ENCODE measurements at regions not wholly inside any gene's neighbourhood (a gene's known extent, or its start where the extent isn't known, plus 50 kb on each side); places are given as distances from the start of the nearest gene placed in this dataset.

DNA sequence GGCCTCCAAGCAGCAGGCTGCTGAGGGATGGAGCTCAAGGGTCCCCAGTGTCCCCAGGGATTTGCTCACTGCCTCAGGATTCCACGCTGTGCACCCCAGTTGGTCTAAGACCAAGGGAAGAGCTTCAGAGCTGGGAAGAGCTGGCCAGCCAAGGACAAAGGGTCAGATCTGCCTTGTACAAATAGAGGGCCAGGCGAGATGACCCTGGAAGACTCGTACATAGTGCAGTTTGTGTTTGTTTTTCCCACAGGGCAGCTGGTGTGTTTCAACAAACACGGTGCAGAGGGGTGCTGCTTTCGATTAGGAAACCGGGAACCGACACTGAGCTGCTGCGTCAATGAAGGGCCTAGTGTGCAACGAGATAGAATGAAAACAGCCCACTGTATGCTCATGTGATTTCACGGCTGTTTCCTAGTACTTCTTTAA is 56.1 kb upstream of the TRPM1 start:
- TF ChIP-seq, protein P1, sequence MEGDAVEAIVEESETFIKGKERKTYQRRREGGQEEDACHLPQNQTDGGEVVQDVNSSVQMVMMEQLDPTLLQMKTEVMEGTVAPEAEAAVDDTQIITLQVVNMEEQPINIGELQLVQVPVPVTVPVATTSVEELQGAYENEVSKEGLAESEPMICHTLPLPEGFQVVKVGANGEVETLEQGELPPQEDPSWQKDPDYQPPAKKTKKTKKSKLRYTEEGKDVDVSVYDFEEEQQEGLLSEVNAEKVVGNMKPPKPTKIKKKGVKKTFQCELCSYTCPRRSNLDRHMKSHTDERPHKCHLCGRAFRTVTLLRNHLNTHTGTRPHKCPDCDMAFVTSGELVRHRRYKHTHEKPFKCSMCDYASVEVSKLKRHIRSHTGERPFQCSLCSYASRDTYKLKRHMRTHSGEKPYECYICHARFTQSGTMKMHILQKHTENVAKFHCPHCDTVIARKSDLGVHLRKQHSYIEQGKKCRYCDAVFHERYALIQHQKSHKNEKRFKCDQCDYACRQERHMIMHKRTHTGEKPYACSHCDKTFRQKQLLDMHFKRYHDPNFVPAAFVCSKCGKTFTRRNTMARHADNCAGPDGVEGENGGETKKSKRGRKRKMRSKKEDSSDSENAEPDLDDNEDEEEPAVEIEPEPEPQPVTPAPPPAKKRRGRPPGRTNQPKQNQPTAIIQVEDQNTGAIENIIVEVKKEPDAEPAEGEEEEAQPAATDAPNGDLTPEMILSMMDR (IDR thresholded peaks at IDR 0.05), result no peak
- no peak for TF ChIP-seq EP300 (IDR thresholded peaks at IDR 0.05)
- TF ChIP-seq POLR2AphosphoS5 (IDR thresholded peaks at IDR 0.05), result no peak
- no peak for TF ChIP-seq POLR2A (IDR thresholded peaks at IDR 0.05)

All from sigmoid colon (tissue), 4 donors.